ENCODE measurements at regions not wholly inside any gene's neighbourhood (a gene's known extent, or its start where the extent isn't known, plus 50 kb on each side); places are given as distances from the start of the nearest gene placed in this dataset.

DNA sequence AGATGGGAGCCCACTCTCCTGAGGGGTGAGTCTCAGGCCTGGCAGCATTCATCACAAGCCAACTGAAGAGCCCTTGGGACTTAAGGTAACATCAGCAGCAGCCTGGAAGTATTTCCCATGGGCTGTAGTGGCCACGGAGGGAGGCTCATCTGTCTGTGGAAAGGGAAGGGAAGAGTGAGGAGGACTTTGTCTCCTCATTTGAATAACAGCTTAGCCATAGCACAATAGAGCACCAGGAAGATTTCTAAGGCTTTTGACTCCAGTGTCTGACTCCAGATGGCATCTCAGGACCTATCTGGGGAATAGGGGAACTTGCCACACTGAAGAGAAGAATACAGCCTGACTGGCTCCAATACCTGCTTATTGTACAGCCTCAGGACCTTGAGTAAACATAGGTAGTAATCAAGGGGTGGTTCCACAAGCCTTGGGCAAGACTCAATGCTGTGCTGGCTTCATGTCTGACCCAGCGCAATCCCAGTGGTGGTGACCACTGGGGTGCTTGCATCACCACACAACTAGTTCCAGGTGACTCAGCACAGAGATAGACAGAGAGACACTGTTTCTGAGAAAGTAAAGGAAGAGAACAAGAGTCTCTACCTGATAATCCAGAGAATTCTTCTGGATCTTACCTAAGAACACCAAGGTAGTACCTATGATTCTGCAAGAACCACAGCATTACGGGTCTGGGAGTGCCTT, 510.5 kb upstream of the CCDC179 start:
- Histone ChIP-seq H3K79me1 (replicated peaks; ENCODE audit: low read length, poor library complexity, severe bottlenecking) (no peaks in the 10 kb centered on the region), H3K23ac (ENCODE audit: low read length in 2 of 2) (no peak overlapping the region), H3K9me3 (ENCODE audit: control insufficient read depth, low read length) (peaks cover 19% of the 10 kb centered on the region), H3K4me3 (ENCODE audit: insufficient read depth in 1 of 2, low read depth in 1 of 2, low read length in 2 of 2) (peak overlapping the region in 1 of 2 experiments; percentile 7), H3K27ac (ENCODE audit: low read length, poor library complexity, severe bottlenecking) (no peak overlapping the region), H3K9ac (ENCODE audit: low read length) (no peak overlapping the region), H3K36me3 (ENCODE audit: control insufficient read depth in 1 of 2, insufficient read depth in 2 of 2, low read depth in 1 of 2, low read length in 2 of 2) (no peaks in the 10 kb centered on the region), H2AK5ac (ENCODE audit: low read length, severe bottlenecking) (no peak overlapping the region), H2BK120ac (ENCODE audit: low read depth, low read length) (no peak overlapping the region), H2AFZ (ENCODE audit: low read depth, low read length) (no peak overlapping the region), H2BK12ac (ENCODE audit: low read length in 2 of 2) (no peak overlapping the region), H3K4me1 (ENCODE audit: control insufficient read depth, insufficient read depth, low read depth, low read length) (no peaks in the 10 kb centered on the region), H3K27me3 (ENCODE audit: control insufficient read depth in 1 of 2, insufficient read depth in 1 of 2, low read length in 2 of 2) (no peaks in the 10 kb centered on the region), H3K4ac (ENCODE audit: low read depth in 1 of 2, low read length in 2 of 2) (no peak overlapping the region), H3K18ac (ENCODE audit: low read depth in 1 of 2, low read length in 2 of 2) (no peak overlapping the region), H3K4me2 (ENCODE audit: low read length, poor library complexity, severe bottlenecking) (no peak overlapping the region), H4K8ac (ENCODE audit: low read length) (no peak overlapping the region), H2BK15ac (ENCODE audit: low read depth, poor library complexity, severe bottlenecking) (peak overlapping the region; percentile 33), H4K91ac (ENCODE audit: low read length) (no peak overlapping the region), H3K14ac (ENCODE audit: low read length in 2 of 2) (no peak overlapping the region), H2BK5ac (ENCODE audit: low read depth, low read length, poor library complexity, severe bottlenecking) (no peak overlapping the region)
- DNase-seq = peak; percentile 4
- WGBS = 67% methylated on average over 3 of the region's 3 CpGs

DNA sequence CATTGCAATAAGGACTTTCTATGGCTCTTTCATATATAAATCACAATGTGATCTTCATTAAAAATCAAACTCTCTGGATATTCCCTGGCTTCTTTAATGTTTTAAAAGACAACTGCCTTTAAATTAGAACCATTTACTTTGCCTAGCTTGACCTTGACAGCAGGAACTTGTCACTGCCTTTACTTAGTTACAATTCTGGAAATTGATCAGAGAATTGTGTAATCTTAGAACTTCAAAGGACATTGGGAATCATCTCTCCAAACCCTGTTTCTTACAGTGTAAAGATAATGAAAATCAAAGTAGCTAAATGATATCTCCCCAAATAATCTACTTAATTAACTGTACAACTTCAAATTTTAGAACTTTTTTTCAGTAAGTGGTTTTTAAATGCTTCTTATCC, 517.6 kb upstream of the CCDC179 start:
- Histone ChIP-seq H3K36me3 (ENCODE audit: control insufficient read depth in 1 of 2, insufficient read depth in 2 of 2, low read depth in 1 of 2, low read length in 2 of 2) (no peaks in the 10 kb centered on the region), H2BK15ac (ENCODE audit: low read depth, poor library complexity, severe bottlenecking) (no peak overlapping the region), H3K9me3 (ENCODE audit: control insufficient read depth, low read length) (no peaks in the 10 kb centered on the region), H2AK5ac (ENCODE audit: low read length, severe bottlenecking) (no peak overlapping the region), H3K79me1 (replicated peaks; ENCODE audit: low read length, poor library complexity, severe bottlenecking) (no peaks in the 10 kb centered on the region), H2AFZ (ENCODE audit: low read depth, low read length) (no peak overlapping the region), H3K9ac (ENCODE audit: low read length) (no peak overlapping the region), H2BK12ac (ENCODE audit: low read length in 2 of 2) (no peak overlapping the region), H3K4me2 (ENCODE audit: low read length, poor library complexity, severe bottlenecking) (no peak overlapping the region), H3K4me1 (ENCODE audit: control insufficient read depth, insufficient read depth, low read depth, low read length) (no peaks in the 10 kb centered on the region), H3K4me3 (ENCODE audit: insufficient read depth in 1 of 2, low read depth in 1 of 2, low read length in 2 of 2) (no peak overlapping the region), H4K91ac (ENCODE audit: low read length) (no peak overlapping the region), H3K18ac (ENCODE audit: low read depth in 1 of 2, low read length in 2 of 2) (no peak overlapping the region), H3K14ac (ENCODE audit: low read length in 2 of 2) (no peak overlapping the region), H3K27me3 (ENCODE audit: control insufficient read depth in 1 of 2, insufficient read depth in 1 of 2, low read length in 2 of 2) (no peaks in the 10 kb centered on the region), H4K8ac (ENCODE audit: low read length) (no peak overlapping the region), H2BK120ac (ENCODE audit: low read depth, low read length) (no peak overlapping the region), H3K4ac (ENCODE audit: low read depth in 1 of 2, low read length in 2 of 2) (no peak overlapping the region), H2BK5ac (ENCODE audit: low read depth, low read length, poor library complexity, severe bottlenecking) (no peak overlapping the region), H3K27ac (ENCODE audit: low read length, poor library complexity, severe bottlenecking) (no peak overlapping the region), H3K23ac (ENCODE audit: low read length in 2 of 2) (no peak overlapping the region)
- DNase-seq = no peak

DNA sequence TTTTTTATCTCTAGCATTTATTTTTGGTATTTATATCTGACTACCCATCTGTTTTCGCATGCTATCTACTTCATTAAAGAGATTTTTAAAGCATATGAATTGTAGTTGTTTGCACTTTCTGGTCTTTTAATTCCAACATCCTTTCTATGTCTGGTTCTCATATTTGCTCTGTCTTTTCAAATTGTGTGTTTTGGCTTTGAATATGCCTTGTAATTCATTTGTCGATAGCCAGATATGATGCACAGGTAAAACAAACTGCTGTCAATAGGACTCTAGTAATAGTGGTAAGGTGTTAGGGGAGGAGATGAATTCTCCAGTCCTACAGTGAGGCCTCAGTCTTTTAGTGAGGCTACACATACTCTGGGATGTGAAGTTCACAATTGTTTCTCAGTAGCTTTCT, 530.8 kb upstream of the CCDC179 start:
- no peak overlapping the region for H3K23ac ChIP-seq (ENCODE audit: low read length in 2 of 2)

DNA sequence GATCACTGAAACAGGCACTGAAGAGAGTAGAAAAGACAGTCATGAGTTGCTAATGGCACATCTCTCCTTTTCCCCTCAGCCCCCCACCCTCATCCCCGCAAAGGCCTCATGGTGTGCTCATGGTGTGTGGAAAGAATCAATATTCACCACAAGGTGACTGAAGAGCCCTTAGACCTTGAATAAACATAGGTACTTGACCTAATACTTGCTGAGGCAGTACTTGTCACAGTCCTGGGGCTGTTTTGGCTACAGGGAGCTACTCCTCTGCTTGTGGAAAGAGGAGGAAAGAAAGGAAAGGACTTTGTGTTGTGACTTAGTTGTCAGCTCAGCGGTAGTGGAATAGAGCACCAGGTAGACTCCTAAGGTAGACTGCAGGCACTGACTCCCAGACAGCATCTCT, 537.8 kb upstream of the CCDC179 start:
- no peak overlapping the region for H3K9ac ChIP-seq (ENCODE audit: low read length)
- H3K4me3 ChIP-seq (ENCODE audit: insufficient read depth in 1 of 2, low read depth in 1 of 2, low read length in 2 of 2) = no peak overlapping the region
- no peak overlapping the region for H2BK15ac ChIP-seq (ENCODE audit: low read depth, poor library complexity, severe bottlenecking)
- H3K79me1 ChIP-seq (replicated peaks; ENCODE audit: low read length, poor library complexity, severe bottlenecking) = no peaks in the 10 kb centered on the region
- H3K4ac ChIP-seq (ENCODE audit: low read depth in 1 of 2, low read length in 2 of 2) = no peak overlapping the region
- no peak overlapping the region for H2BK120ac ChIP-seq (ENCODE audit: low read depth, low read length)
- no peak for DNase-seq
- no peaks in the 10 kb centered on the region for H3K36me3 ChIP-seq (ENCODE audit: control insufficient read depth in 1 of 2, insufficient read depth in 2 of 2, low read depth in 1 of 2, low read length in 2 of 2)
- WGBS = 94% methylated on average over 1 of the region's 2 CpGs
- H4K91ac ChIP-seq (ENCODE audit: low read length) = no peak overlapping the region
- no peak overlapping the region for H2BK12ac ChIP-seq (ENCODE audit: low read length in 2 of 2)
- H3K14ac ChIP-seq (ENCODE audit: low read length in 2 of 2) = no peak overlapping the region
- no peak overlapping the region for H3K27ac ChIP-seq (ENCODE audit: low read length, poor library complexity, severe bottlenecking)
- H2AK5ac ChIP-seq (ENCODE audit: low read length, severe bottlenecking) = no peak overlapping the region
- no peak overlapping the region for H3K4me2 ChIP-seq (ENCODE audit: low read length, poor library complexity, severe bottlenecking)
- no peaks in the 10 kb centered on the region for H3K9me3 ChIP-seq (ENCODE audit: control insufficient read depth, low read length)
- peak overlapping the region; percentile 40 for H4K8ac ChIP-seq (ENCODE audit: low read length)
- no peak overlapping the region for H2AFZ ChIP-seq (ENCODE audit: low read depth, low read length)
- no peak overlapping the region for H3K23ac ChIP-seq (ENCODE audit: low read length in 2 of 2)
- no peak overlapping the region for H3K18ac ChIP-seq (ENCODE audit: low read depth in 1 of 2, low read length in 2 of 2)
- H3K4me1 ChIP-seq (ENCODE audit: control insufficient read depth, insufficient read depth, low read depth, low read length) = no peaks in the 10 kb centered on the region
- no peaks in the 10 kb centered on the region for H3K27me3 ChIP-seq (ENCODE audit: control insufficient read depth in 1 of 2, insufficient read depth in 1 of 2, low read length in 2 of 2)
- no peak overlapping the region for H2BK5ac ChIP-seq (ENCODE audit: low read depth, low read length, poor library complexity, severe bottlenecking)

More for the DNA sequence above, 530.8 kb upstream of the CCDC179 start:
- no peak overlapping the region for H2BK12ac ChIP-seq (ENCODE audit: low read length in 2 of 2)
- H3K4me3 ChIP-seq (ENCODE audit: insufficient read depth in 1 of 2, low read depth in 1 of 2, low read length in 2 of 2) = no peak overlapping the region
- no peaks in the 10 kb centered on the region for H3K9me3 ChIP-seq (ENCODE audit: control insufficient read depth, low read length)
- H3K14ac ChIP-seq (ENCODE audit: low read length in 2 of 2) = no peak overlapping the region
- H2BK15ac ChIP-seq (ENCODE audit: low read depth, poor library complexity, severe bottlenecking) = no peak overlapping the region
- H2AFZ ChIP-seq (ENCODE audit: low read depth, low read length) = no peak overlapping the region
- no peak overlapping the region for H4K91ac ChIP-seq (ENCODE audit: low read length)
- no peak overlapping the region for H3K4me2 ChIP-seq (ENCODE audit: low read length, poor library complexity, severe bottlenecking)
- H3K4me1 ChIP-seq (ENCODE audit: control insufficient read depth, insufficient read depth, low read depth, low read length) = no peaks in the 10 kb centered on the region
- no peak overlapping the region for H3K9ac ChIP-seq (ENCODE audit: low read length)
- H2AK5ac ChIP-seq (ENCODE audit: low read length, severe bottlenecking) = no peak overlapping the region
- H4K8ac ChIP-seq (ENCODE audit: low read length) = no peak overlapping the region
- H3K27ac ChIP-seq (ENCODE audit: low read length, poor library complexity, severe bottlenecking) = no peak overlapping the region
- H3K79me1 ChIP-seq (replicated peaks; ENCODE audit: low read length, poor library complexity, severe bottlenecking) = no peaks in the 10 kb centered on the region
- no peak overlapping the region for H2BK5ac ChIP-seq (ENCODE audit: low read depth, low read length, poor library complexity, severe bottlenecking)
- no peak overlapping the region for H2BK120ac ChIP-seq (ENCODE audit: low read depth, low read length)
- WGBS = 98% methylated on average over 1 of the region's 2 CpGs
- no peak overlapping the region for H3K18ac ChIP-seq (ENCODE audit: low read depth in 1 of 2, low read length in 2 of 2)
- no peaks in the 10 kb centered on the region for H3K27me3 ChIP-seq (ENCODE audit: control insufficient read depth in 1 of 2, insufficient read depth in 1 of 2, low read length in 2 of 2)
- H3K36me3 ChIP-seq (ENCODE audit: control insufficient read depth in 1 of 2, insufficient read depth in 2 of 2, low read depth in 1 of 2, low read length in 2 of 2) = no peaks in the 10 kb centered on the region
- no peak overlapping the region for H3K4ac ChIP-seq (ENCODE audit: low read depth in 1 of 2, low read length in 2 of 2)
- no peak for DNase-seq
